WTC11 (cell line): ENCODE measurements at regions not wholly inside any gene's neighbourhood (a gene's known extent, or its start where the extent isn't known, plus 50 kb on each side); places are given as distances from the start of the nearest gene placed in this dataset.

Experiments
- CTCF ChIP-seq: fragments of 200-600 bp; IDR thresholded peaks from 2 replicates; pipeline ENCODE4 v1.8.0; 2022; ENCODE audit warnings: antibody characterized with exemption
- ERG ChIP-seq: fragments of 250-450 bp; sonication (Bioruptor Pico); IDR thresholded peaks from 2 replicates; pipeline ENCODE4 v1.8.0; 2021; ENCODE audit warnings: mild to moderate bottlenecking
- GRHL2 ChIP-seq: fragments of 250-450 bp; sonication (Bioruptor Pico); IDR thresholded peaks from 2 replicates; pipeline ENCODE4 v1.8.0; 2022; ENCODE audit warnings: mild to moderate bottlenecking, moderate library complexity; ENCODE audit not compliant: insufficient replicate concordance, severe bottlenecking

GRCh38 chr15:91521996-91522395 is 331.5 kb upstream of the SLCO3A1 start:
- TF ChIP-seq CTCF (no peak), GRHL2 (CRISPR knock-in tag) (no peak), ERG (CRISPR knock-in tag) (no peak)
